GM18870 (cell line): ENCODE measurements at regions not wholly inside any gene's neighbourhood (a gene's known extent, or its start where the extent isn't known, plus 50 kb on each side); places are given as distances from the start of the nearest gene placed in this dataset.

Experiments
- ATAC-seq: cut with Tn5 transposase; IDR thresholded peaks from one replicate; pipeline ENCODE4 v1.9.1; 2021; ENCODE audit warnings: moderate library complexity; ENCODE audit not compliant: unreplicated experiment

GRCh38 chr1:218573925-218574324 is 228.8 kb downstream of the TGFB2 start:
- ATAC-seq = no peak

- no peak for ATAC-seq
Observed at GRCh38 chr1:218575079-218575478, 229.9 kb downstream of the TGFB2 start.

GRCh38 chr1:218575856-218576255 is 230.7 kb downstream of the TGFB2 start:
- no peak for ATAC-seq

GRCh38 chr1:218582646-218583045 is 237.5 kb downstream of the TGFB2 start:
- ATAC-seq = no peak

- no peak for ATAC-seq
Observed at GRCh38 chr1:218584418-218585155, 239.5 kb downstream of the TGFB2 start.

GRCh38 chr1:218585511-218586184 is 240.5 kb downstream of the TGFB2 start:
- ATAC-seq = no peak

- ATAC-seq = no peak
Observed at GRCh38 chr1:218587900-218588299, 242.8 kb downstream of the TGFB2 start.

- no peak for ATAC-seq
Observed at GRCh38 chr1:218588540-218589172, 243.5 kb downstream of the TGFB2 start.

GRCh38 chr1:218589487-218589886 is 244.4 kb downstream of the TGFB2 start:
- ATAC-seq = no peak

- no peak for ATAC-seq
Observed at GRCh38 chr1:218591966-218592365, 246.8 kb downstream of the TGFB2 start.

GRCh38 chr1:218592688-218593087 is 247.6 kb downstream of the TGFB2 start:
- no peak for ATAC-seq

- no peak for ATAC-seq
Observed at GRCh38 chr1:218600968-218601367, 255.8 kb downstream of the TGFB2 start.

- no peak for ATAC-seq
Observed at GRCh38 chr1:218604217-218604616, 259.1 kb downstream of the TGFB2 start.

GRCh38 chr1:218611916-218612585 is 266.9 kb downstream of the TGFB2 start:
- ATAC-seq = no peak

- ATAC-seq = no peak
Observed at GRCh38 chr1:218613105-218613504, 268.0 kb downstream of the TGFB2 start.

GRCh38 chr1:218614031-218614430 is 268.9 kb downstream of the TGFB2 start:
- no peak for ATAC-seq

GRCh38 chr1:218616681-218617080 is 271.5 kb downstream of the TGFB2 start:
- no peak for ATAC-seq

- no peak for ATAC-seq
Observed at GRCh38 chr1:218617986-218618385, 272.9 kb downstream of the TGFB2 start.

- no peak for ATAC-seq
Observed at GRCh38 chr1:218620956-218621355, 275.8 kb downstream of the TGFB2 start.

GRCh38 chr1:218624052-218624451 is 278.9 kb downstream of the TGFB2 start:
- ATAC-seq = no peak

- ATAC-seq = no peak
Observed at GRCh38 chr1:218625393-218625792, 280.3 kb downstream of the TGFB2 start.
